ENCODE measurements at regions not wholly inside any gene's neighbourhood (a gene's known extent, or its start where the extent isn't known, plus 50 kb on each side); places are given as distances from the start of the nearest gene placed in this dataset.

GRCh38 chr5:21121213-21121612, 1133.2 kb upstream of the CDH18 start:
- no peak for TF ChIP-seq CTCF (IDR thresholded peaks at IDR 0.05)
- no peak for TF ChIP-seq EZH2 (IDR thresholded peaks at IDR 0.05)
- no peak for TF ChIP-seq EZH2phosphoT487 (IDR thresholded peaks at IDR 0.05)

All from neural progenitor cell (in vitro differentiated cells).